Upper lobe of left lung (tissue), 6 donors: ENCODE measurements at regions not wholly inside any gene's neighbourhood (a gene's known extent, or its start where the extent isn't known, plus 50 kb on each side); places are given as distances from the start of the nearest gene placed in this dataset.

ENCODE experiments used
- ATAC-seq, 2 donors: fragments of 200-7000 bp; cut with Tn5 transposase; one replicate each; pipeline ENCODE4 v1.9.1; 2022; ENCODE audit warnings: mild to moderate bottlenecking in 2 of 2, moderate library complexity in 2 of 2; ENCODE audit not compliant: low FRiP score in 2 of 2
- DNase-seq, 2 donors: peaks; one replicate each; pipeline ENCODE4 v3.0.0-alpha.2; 2019 to 2020
- H3K27ac ChIP-seq, 4 donors: fragments of 200-600 bp; sonication (generic); one replicate each; pipeline ENCODE4 v1.5.1; 2016 to 2019
- H3K27me3 ChIP-seq, 4 donors: fragments of 200-600 bp; sonication (generic); one replicate each; pipeline ENCODE4 v1.5.1; 2017 to 2019
- H3K36me3 ChIP-seq, 4 donors: fragments of 200-600 bp; sonication (generic); one replicate each; pipeline ENCODE4 v1.5.1; 2016 to 2019
- H3K4me1 ChIP-seq, 4 donors: fragments of 200-600 bp; sonication (generic); one replicate each; pipeline ENCODE4 v1.5.1; 2018 to 2019
- H3K4me3 ChIP-seq, 4 donors: fragments of 200-600 bp; sonication (generic); one replicate each; pipeline ENCODE4 v1.5.1; 2017 to 2019; ENCODE audit warnings: mild to moderate bottlenecking in 2 of 4, moderate library complexity in 1 of 4
- H3K9me3 ChIP-seq, 4 donors: fragments of 200-600 bp; sonication (generic); one replicate each; pipeline ENCODE4 v1.5.1; 2018 to 2019
- CTCF ChIP-seq, 6 experiments: fragments of 450-650 bp in 4 of 6; fragments of 200-600 bp in 2 of 6; sonication (generic) in 2 of 6; IDR thresholded peaks; one replicate each; pipeline ENCODE4 v1.5.1; 2016 to 2019; ENCODE audit warnings: antibody characterized with exemption in 6 of 6
- EP300 ChIP-seq, 4 donors: sonication (generic); formaldehyde crosslinking; IDR thresholded peaks; one replicate each; pipeline ENCODE4 v1.5.1; 2017; ENCODE audit warnings: antibody characterized with exemption in 4 of 4, control low read depth in 2 of 4
- POLR2A ChIP-seq, 4 donors: fragments of 450-650 bp; IDR thresholded peaks; one replicate each; pipeline ENCODE4 v1.5.1; 2016 to 2017; ENCODE audit warnings: antibody characterized with exemption in 4 of 4, mild to moderate bottlenecking in 2 of 4
- POLR2AphosphoS5 ChIP-seq, 2 donors: sonication (generic); formaldehyde crosslinking; IDR thresholded peaks; one replicate each; pipeline ENCODE4 v1.5.1; 2017; ENCODE audit warnings: antibody characterized with exemption in 2 of 2
- WGBS, 2 donors: methylation state at CpG; one replicate each; pipeline ENCODE4 v1.1.5; 2017 to 2018; 5-methylcytosine and 5-hydroxymethylcytosine counted together
- donor health status: DM: no; HTN: no; CAD: no; lungs with moderate emphysema.
- donor health status: DM: no; HTN: yes; CAD: no; lungs with severe emphysema.

- peak overlapping the region; percentile 39 to 87 (median 80) for H3K27ac ChIP-seq
- peaks cover 0 to 6% (median 2%) of the 10 kb centered on the region in 4 donors for H3K9me3 ChIP-seq
- DNase-seq (peak; percentile 88), ATAC-seq (peak; percentile 64 to 73)
- H3K4me1 ChIP-seq: peaks cover 6 to 33% (median 17%) of the 10 kb centered on the region in 4 donors
- H3K36me3 ChIP-seq: no peaks in the 10 kb centered on the region
- 6 to 8% methylated on average over 39 to 68 of the region's 68 CpGs for WGBS, 2 donors
- H3K4me3 ChIP-seq: peak overlapping the region in 3 of 4 donors; percentile 31 to 51 (median 49)
- TF ChIP-seq POLR2A (IDR thresholded peaks at IDR 0.05) (peak in 2 of 4 donors; percentile 43 to 85), POLR2AphosphoS5 (IDR thresholded peaks at IDR 0.05) (peak in 1 of 2 donors; percentile 58), EP300 (IDR thresholded peaks at IDR 0.05) (no peak), CTCF (IDR thresholded peaks at IDR 0.05) (peak in 1 of 6 experiments; percentile 12)
- peaks cover 0 to 18% (median 5%) of the 10 kb centered on the region in 4 donors for H3K27me3 ChIP-seq
Observed at GRCh38 chr10:120979435-120980278, 128.5 kb downstream of the WDR11 start.

- 43% methylated on average over 18 of the region's 18 CpGs for WGBS, 2 donors
- no peak for TF ChIP-seq CTCF (IDR thresholded peaks at IDR 0.05)
- TF ChIP-seq POLR2A (IDR thresholded peaks at IDR 0.05): peak in 1 of 4 donors; percentile 61
- peak in 1 of 2 donors; percentile 29 for TF ChIP-seq POLR2AphosphoS5 (IDR thresholded peaks at IDR 0.05)
- no peak for TF ChIP-seq EP300 (IDR thresholded peaks at IDR 0.05)
- Histone ChIP-seq H3K27ac (peak overlapping the region; percentile 39 to 87 (median 80)), H3K36me3 (no peaks in the 10 kb centered on the region), H3K27me3 (peaks cover 0 to 18% (median 5%) of the 10 kb centered on the region in 4 donors), H3K4me3 (peak overlapping the region in 3 of 4 donors; percentile 31 to 51 (median 49)), H3K9me3 (no peaks in the 10 kb centered on the region), H3K4me1 (peaks cover 6 to 33% (median 17%) of the 10 kb centered on the region in 4 donors)
- ATAC-seq (peak; percentile 20 to 58), DNase-seq (peak in 1 of 2 donors; percentile 54)
Observed at GRCh38 chr10:120980279-120981255, 129.4 kb downstream of the WDR11 start.

- Histone ChIP-seq H3K4me3 (no peak overlapping the region), H3K27ac (peak overlapping the region in 3 of 4 donors; percentile 78 to 87 (median 82)), H3K4me1 (peaks cover 6 to 33% (median 17%) of the 10 kb centered on the region in 4 donors), H3K36me3 (no peaks in the 10 kb centered on the region), H3K27me3 (peaks cover 0 to 18% (median 5%) of the 10 kb centered on the region in 4 donors), H3K9me3 (no peaks in the 10 kb centered on the region)
- DNase-seq (peak in 1 of 2 donors; percentile 66), ATAC-seq (peak in 1 of 2 donors; percentile 6)
- no peak for TF ChIP-seq EP300 (IDR thresholded peaks at IDR 0.05)
- peak in 1 of 4 donors; percentile 59 for TF ChIP-seq POLR2A (IDR thresholded peaks at IDR 0.05)
- no peak for TF ChIP-seq CTCF (IDR thresholded peaks at IDR 0.05)
- no peak for TF ChIP-seq POLR2AphosphoS5 (IDR thresholded peaks at IDR 0.05)
- 68 to 78% methylated on average over 8 of the region's 8 CpGs for WGBS, 2 donors
Observed at GRCh38 chr10:120981601-120982391, 130.6 kb downstream of the WDR11 start.

- Histone ChIP-seq H3K9me3 (no peaks in the 10 kb centered on the region), H3K36me3 (no peaks in the 10 kb centered on the region), H3K27me3 (peaks cover 0 to 18% (median 5%) of the 10 kb centered on the region in 4 donors), H3K4me1 (peaks cover 6 to 33% (median 17%) of the 10 kb centered on the region in 4 donors), H3K4me3 (no peak overlapping the region), H3K27ac (peak overlapping the region in 1 of 4 donors; percentile 82)
- no peak for ATAC-seq
- 50 to 64% methylated on average over 3 of the region's 3 CpGs for WGBS, 2 donors
- DNase-seq: no peak
- TF ChIP-seq EP300 (IDR thresholded peaks at IDR 0.05) (no peak), POLR2AphosphoS5 (IDR thresholded peaks at IDR 0.05) (no peak), CTCF (IDR thresholded peaks at IDR 0.05) (no peak), POLR2A (IDR thresholded peaks at IDR 0.05) (no peak)
Observed at GRCh38 chr10:120982507-120982906, 131.3 kb downstream of the WDR11 start.
